ENCODE measurements at regions not wholly inside any gene's neighbourhood (a gene's known extent, or its start where the extent isn't known, plus 50 kb on each side); places are given as distances from the start of the nearest gene placed in this dataset.

DNA sequence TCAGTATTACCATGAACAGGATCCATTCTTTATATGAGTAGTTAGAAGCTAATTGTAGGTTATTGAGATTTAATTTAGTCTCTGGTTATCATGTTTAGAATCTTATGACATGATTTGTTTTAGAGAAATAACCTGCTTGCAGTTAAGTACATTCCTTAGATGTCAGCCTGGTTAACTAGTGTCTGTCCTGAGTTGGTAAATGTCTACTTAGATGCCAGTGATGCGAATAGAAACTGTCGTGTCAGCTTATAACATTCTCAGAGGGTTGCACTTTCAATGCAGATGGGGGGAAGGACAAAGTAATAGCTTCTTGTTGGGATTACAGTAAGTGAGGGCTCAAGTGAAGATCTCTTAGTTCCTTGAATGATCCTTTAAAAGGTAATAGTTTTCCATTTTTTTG is 227.8 kb upstream of the SPRY1 start:
- Histone ChIP-seq H3K4me2 (ENCODE audit: low read length) (no peak overlapping the region), H4K20me1 (ENCODE audit: insufficient read depth, low read length) (no peaks in the 10 kb centered on the region), H3K79me2 (ENCODE audit: insufficient read depth, low read depth, low read length) (no peaks in the 10 kb centered on the region), H3K36me3 (ENCODE audit: insufficient read depth, low read length) (no peaks in the 10 kb centered on the region), H3K27ac (ENCODE audit: low read depth, low read length, poor library complexity, severe bottlenecking) (no peak overlapping the region), H3K9me2 (ENCODE audit: insufficient read depth, low read length) (no peaks in the 10 kb centered on the region), H3K4me3 (ENCODE audit: low read depth, low read length, poor library complexity, severe bottlenecking) (no peak overlapping the region), H3K9me3 (ENCODE audit: low read length) (no peaks in the 10 kb centered on the region), H3K4me1 (ENCODE audit: insufficient read depth, low read length, poor library complexity, severe bottlenecking) (no peaks in the 10 kb centered on the region), H2AFZ (ENCODE audit: low read length) (no peak overlapping the region)
- ChIA-PET CTCF (ENCODE audit: unreplicated experiment) (no interaction called here), POLR2A (no interaction called here)
- DNase-seq (ENCODE audit: low spot score): no peak
- no TSS peak for BruUV-seq (replicated peaks)
- TF ChIP-seq EZH2phosphoT487 (IDR thresholded peaks at IDR 0.05; ENCODE audit: borderline replicate concordance, low read depth, low read length): no peak
- TF ChIP-seq, protein P1, sequence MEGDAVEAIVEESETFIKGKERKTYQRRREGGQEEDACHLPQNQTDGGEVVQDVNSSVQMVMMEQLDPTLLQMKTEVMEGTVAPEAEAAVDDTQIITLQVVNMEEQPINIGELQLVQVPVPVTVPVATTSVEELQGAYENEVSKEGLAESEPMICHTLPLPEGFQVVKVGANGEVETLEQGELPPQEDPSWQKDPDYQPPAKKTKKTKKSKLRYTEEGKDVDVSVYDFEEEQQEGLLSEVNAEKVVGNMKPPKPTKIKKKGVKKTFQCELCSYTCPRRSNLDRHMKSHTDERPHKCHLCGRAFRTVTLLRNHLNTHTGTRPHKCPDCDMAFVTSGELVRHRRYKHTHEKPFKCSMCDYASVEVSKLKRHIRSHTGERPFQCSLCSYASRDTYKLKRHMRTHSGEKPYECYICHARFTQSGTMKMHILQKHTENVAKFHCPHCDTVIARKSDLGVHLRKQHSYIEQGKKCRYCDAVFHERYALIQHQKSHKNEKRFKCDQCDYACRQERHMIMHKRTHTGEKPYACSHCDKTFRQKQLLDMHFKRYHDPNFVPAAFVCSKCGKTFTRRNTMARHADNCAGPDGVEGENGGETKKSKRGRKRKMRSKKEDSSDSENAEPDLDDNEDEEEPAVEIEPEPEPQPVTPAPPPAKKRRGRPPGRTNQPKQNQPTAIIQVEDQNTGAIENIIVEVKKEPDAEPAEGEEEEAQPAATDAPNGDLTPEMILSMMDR (conservative IDR thresholded peaks at IDR 0.05; ENCODE audit: low read length): no peak
- intact Hi-C loops (cut with micrococcal nuclease; ENCODE audit: unreplicated experiment): no loop called here

DNA sequence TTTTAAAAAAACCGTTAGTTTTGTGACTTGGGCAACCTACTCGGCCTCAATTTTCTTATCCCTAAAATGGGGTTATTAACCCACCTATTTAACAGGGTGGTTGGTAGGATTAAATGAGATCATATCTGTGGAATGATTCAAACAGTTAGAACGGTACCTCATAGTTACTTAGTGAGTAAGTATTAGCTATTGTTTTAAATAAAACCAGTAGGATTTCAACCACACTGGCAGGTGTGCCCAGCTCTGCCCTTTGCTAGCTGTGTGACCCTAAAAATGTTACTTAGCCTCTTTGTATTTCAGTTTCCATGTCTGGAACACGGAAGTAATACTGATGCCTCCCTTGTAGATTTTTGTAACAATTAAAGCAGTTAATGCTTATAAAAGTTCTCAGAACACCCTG is 225.8 kb upstream of the SPRY1 start:
- intact Hi-C loops (cut with micrococcal nuclease; ENCODE audit: unreplicated experiment): no loop called here
- Histone ChIP-seq H3K4me3 (ENCODE audit: low read depth, low read length, poor library complexity, severe bottlenecking) (no peak overlapping the region), H3K9me2 (ENCODE audit: insufficient read depth, low read length) (no peaks in the 10 kb centered on the region), H3K79me2 (ENCODE audit: insufficient read depth, low read depth, low read length) (no peaks in the 10 kb centered on the region), H3K4me1 (ENCODE audit: insufficient read depth, low read length, poor library complexity, severe bottlenecking) (no peaks in the 10 kb centered on the region), H3K36me3 (ENCODE audit: insufficient read depth, low read length) (no peaks in the 10 kb centered on the region), H3K27ac (ENCODE audit: low read depth, low read length, poor library complexity, severe bottlenecking) (no peak overlapping the region), H4K20me1 (ENCODE audit: insufficient read depth, low read length) (no peaks in the 10 kb centered on the region), H2AFZ (ENCODE audit: low read length) (no peak overlapping the region), H3K9me3 (ENCODE audit: low read length) (no peaks in the 10 kb centered on the region), H3K4me2 (ENCODE audit: low read length) (no peak overlapping the region)
- POLR2A ChIA-PET: interaction anchor here (0.6 to 1.6 kb wide), 4 partner anchors 10 to 748 kb away, joined by 3 to 5 read pairs (median 3); no protein-coding TSS in a partner anchor
- BruUV-seq (replicated peaks): no TSS peak
- CTCF ChIA-PET (ENCODE audit: unreplicated experiment): no interaction called here
- DNase-seq (ENCODE audit: low spot score): no peak
- TF ChIP-seq, protein P1 (conservative IDR thresholded peaks at IDR 0.05; ENCODE audit: low read length): no peak
- TF ChIP-seq EZH2phosphoT487 (IDR thresholded peaks at IDR 0.05; ENCODE audit: borderline replicate concordance, low read depth, low read length): no peak

DNA sequence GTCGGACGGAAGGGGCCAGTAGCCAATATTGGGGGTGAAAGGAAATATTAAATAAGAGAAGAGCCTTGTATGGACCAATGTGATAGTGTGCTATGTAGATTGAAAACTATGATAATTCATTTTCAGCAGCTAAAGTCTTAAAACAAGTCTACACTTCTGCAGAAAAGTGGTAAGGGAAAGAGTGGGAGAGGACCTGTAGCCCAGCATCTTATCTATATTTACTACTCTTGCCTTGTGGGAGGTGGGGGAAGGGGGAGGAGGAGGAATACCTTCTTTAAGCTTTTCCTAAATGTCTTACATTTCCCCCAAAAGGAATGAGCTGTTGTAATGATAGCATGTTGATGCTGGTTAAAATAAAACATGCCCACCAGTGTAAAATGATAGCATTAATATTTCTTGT is 220.0 kb upstream of the SPRY1 start:
- TF ChIP-seq, protein P1 (conservative IDR thresholded peaks at IDR 0.05; ENCODE audit: low read length): no peak
- no peak for TF ChIP-seq EZH2phosphoT487 (IDR thresholded peaks at IDR 0.05; ENCODE audit: borderline replicate concordance, low read depth, low read length)
- Histone ChIP-seq H3K27ac (ENCODE audit: low read depth, low read length, poor library complexity, severe bottlenecking) (no peak overlapping the region), H4K20me1 (ENCODE audit: insufficient read depth, low read length) (no peaks in the 10 kb centered on the region; the same call in 1 of the 2 replicates), H3K9me2 (ENCODE audit: insufficient read depth, low read length) (no peaks in the 10 kb centered on the region), H2AFZ (ENCODE audit: low read length) (no peak overlapping the region), H3K4me3 (ENCODE audit: low read depth, low read length, poor library complexity, severe bottlenecking) (no peak overlapping the region), H3K36me3 (ENCODE audit: insufficient read depth, low read length) (no peaks in the 10 kb centered on the region), H3K9me3 (ENCODE audit: low read length) (no peaks in the 10 kb centered on the region), H3K4me1 (ENCODE audit: insufficient read depth, low read length, poor library complexity, severe bottlenecking) (no peaks in the 10 kb centered on the region), H3K79me2 (ENCODE audit: insufficient read depth, low read depth, low read length) (no peaks in the 10 kb centered on the region), H3K4me2 (ENCODE audit: low read length) (no peak overlapping the region)
- no TSS peak for BruUV-seq (replicated peaks)
- ChIA-PET CTCF (ENCODE audit: unreplicated experiment) (interaction anchor here (0.6 kb wide), 1 partner anchor 473 kb away, joined by 3 read pairs; no protein-coding TSS in a partner anchor), POLR2A (interaction anchor here (0.6 to 1.0 kb wide), 5 partner anchors 9 to 717 kb away, joined by 3 read pairs; no protein-coding TSS in a partner anchor)
- intact Hi-C loops (cut with micrococcal nuclease; ENCODE audit: unreplicated experiment): no loop called here
- DNase-seq (ENCODE audit: low spot score): no peak

All from OCI-LY7 (cell line).